Renal cortex interstitium (tissue), 11 donors: ENCODE measurements at regions not wholly inside any gene's neighbourhood (a gene's known extent, or its start where the extent isn't known, plus 50 kb on each side); places are given as distances from the start of the nearest gene placed in this dataset.
"Not testable (repeated sequence)": the region's sequence is repeated elsewhere in the genome, so short reads cannot be mapped to it uniquely, and the experiment has no call there.

ENCODE experiments used
- DNase-seq, 11 donors: peaks; one replicate each; pipeline ENCODE4 v3.0.0-alpha.2; 2013; ENCODE audit warnings: low read depth in 9 of 11, low spot score in 4 of 11; ENCODE audit errors: extremely low read depth in 1 of 11

- not testable (repeated sequence) for DNase-seq
Observed at GRCh38 chr9:67437011-67437410, 421.7 kb upstream of the ANKRD20A1 start.

- not testable (repeated sequence) for DNase-seq
Observed at GRCh38 chr9:67424881-67425280, 432.5 kb upstream of the SPATA31A3 start.

- DNase-seq, result not testable (repeated sequence)
Observed at GRCh38 chr9:67423049-67423728, 430.8 kb upstream of the SPATA31A3 start.

- not testable (repeated sequence) for DNase-seq
Observed at GRCh38 chr9:67418496-67419079, 426.2 kb upstream of the SPATA31A3 start.

- DNase-seq, result not testable (repeated sequence)
Observed at GRCh38 chr9:67417341-67417983, 425.1 kb upstream of the SPATA31A3 start.

- DNase-seq, result not testable (repeated sequence)
Observed at GRCh38 chr9:67416639-67417038, 424.3 kb upstream of the SPATA31A3 start.

- not testable (repeated sequence) for DNase-seq
Observed at GRCh38 chr9:67410606-67411220, 418.4 kb upstream of the SPATA31A3 start.

- not testable (repeated sequence) for DNase-seq
Observed at GRCh38 chr9:67403739-67404138, 411.4 kb upstream of the SPATA31A3 start.

GRCh38 chr9:67397731-67398130 lies 405.4 kb upstream of the SPATA31A3 start:
- DNase-seq, result not testable (repeated sequence)

- DNase-seq, result not testable (repeated sequence)
Observed at GRCh38 chr9:67394782-67395181, 402.4 kb upstream of the SPATA31A3 start.

GRCh38 chr9:67394038-67394437 lies 401.7 kb upstream of the SPATA31A3 start:
- DNase-seq, result not testable (repeated sequence)

- not testable (repeated sequence) for DNase-seq
Observed at GRCh38 chr9:67369664-67370063, 377.3 kb upstream of the SPATA31A3 start.

GRCh38 chr9:67362325-67362724 lies 370.0 kb upstream of the SPATA31A3 start:
- DNase-seq, result not testable (repeated sequence)

GRCh38 chr9:67353961-67354360 lies 361.6 kb upstream of the SPATA31A3 start:
- not testable (repeated sequence) for DNase-seq

GRCh38 chr9:67349424-67349759 lies 357.0 kb upstream of the SPATA31A3 start:
- DNase-seq, result not testable (repeated sequence)

GRCh38 chr9:67348562-67349423 lies 356.4 kb upstream of the SPATA31A3 start:
- not testable (repeated sequence) for DNase-seq

GRCh38 chr9:67348094-67348493 lies 355.7 kb upstream of the SPATA31A3 start:
- DNase-seq, result not testable (repeated sequence)

GRCh38 chr9:67339216-67339615 lies 346.9 kb upstream of the SPATA31A3 start:
- DNase-seq, result not testable (repeated sequence)

GRCh38 chr9:67338201-67338600 lies 345.9 kb upstream of the SPATA31A3 start:
- DNase-seq, result not testable (repeated sequence)
